GM23338 (cell line): ENCODE measurements at regions not wholly inside any gene's neighbourhood (a gene's known extent, or its start where the extent isn't known, plus 50 kb on each side); places are given as distances from the start of the nearest gene placed in this dataset.

Experiments
- ATAC-seq: fragments of 200-7000 bp; cut with Tn5 transposase; 3 replicates; pipeline ENCODE4 v1.9.1; 2020
- DNase-seq: peaks from one replicate; pipeline ENCODE4 v3.0.0-alpha.2; 2015; ENCODE audit warnings: low spot score
- H2AFZ ChIP-seq: fragments of 200-600 bp; sonication (generic); 2 replicates; pipeline ENCODE4 v1.8.0; 2016; ENCODE audit warnings: antibody characterized with exemption, mild to moderate bottlenecking, moderate library complexity
- H3F3A ChIP-seq: fragments of 200-600 bp; sonication (generic); replicated peaks from 2 replicates; pipeline ENCODE4 v1.8.0; 2017; ENCODE audit warnings: antibody characterized with exemption, mixed run types, low read depth
- H3K27ac ChIP-seq: fragments of 200-600 bp; sonication (generic); 2 replicates; pipeline ENCODE4 v1.6.1; 2016; ENCODE audit warnings: low read depth
- H3K27me3 ChIP-seq: fragments of 200-600 bp; sonication (generic); 2 replicates; pipeline ENCODE4 v1.8.0; 2016; ENCODE audit warnings: mild to moderate bottlenecking, mixed run types, moderate library complexity; ENCODE audit not compliant: insufficient read depth
- H3K36me3 ChIP-seq: fragments of 200-600 bp; sonication (generic); 2 replicates; pipeline ENCODE4 v1.8.0; 2016; ENCODE audit warnings: mild to moderate bottlenecking; ENCODE audit not compliant: insufficient read depth
- H3K4me1 ChIP-seq: fragments of 200-600 bp; sonication (generic); 2 replicates; pipeline ENCODE4 v1.8.0; 2016; ENCODE audit warnings: mild to moderate bottlenecking, moderate library complexity; ENCODE audit not compliant: insufficient read depth
- H3K4me2 ChIP-seq: fragments of 200-600 bp; sonication (generic); 2 replicates; pipeline ENCODE4 v1.7.1; 2017; ENCODE audit warnings: mixed run types
- H3K4me3 ChIP-seq: fragments of 200-600 bp; sonication (generic); 2 replicates; pipeline ENCODE4 v1.6.1; 2016; ENCODE audit warnings: mixed run types
- H3K79me2 ChIP-seq: fragments of 200-600 bp; sonication (generic); replicated peaks from 2 replicates; pipeline ENCODE4 v1.8.0; 2017; ENCODE audit warnings: mild to moderate bottlenecking; ENCODE audit not compliant: insufficient read depth
- H3K9me2 ChIP-seq: fragments of 200-600 bp; sonication (generic); 2 replicates; pipeline ENCODE4 v1.8.0; 2017; ENCODE audit not compliant: insufficient read depth
- H4K20me1 ChIP-seq: fragments of 200-600 bp; sonication (generic); replicated peaks from 2 replicates; pipeline ENCODE4 v1.8.0; 2017; ENCODE audit warnings: mild to moderate bottlenecking; ENCODE audit not compliant: insufficient read depth
- H3K27ac Mint-ChIP-seq: 2 replicates; pipeline ENCODE4 v1.8.0; 2020; ENCODE audit warnings: inconsistent platforms, mild to moderate bottlenecking, moderate library complexity, mixed read lengths
- H3K27me3 Mint-ChIP-seq: 3 replicates; pipeline ENCODE4 v1.8.0; 2022; ENCODE audit warnings: low read depth, mild to moderate bottlenecking, moderate library complexity, mixed read lengths, inconsistent platforms; ENCODE audit not compliant: insufficient read depth, poor library complexity
- H3K36me3 Mint-ChIP-seq: 3 replicates; pipeline ENCODE4 v1.8.0; 2021; ENCODE audit warnings: low read depth, mild to moderate bottlenecking, inconsistent platforms, moderate library complexity, mixed read lengths
- H3K4me1 Mint-ChIP-seq: 3 replicates; pipeline ENCODE4 v1.8.0; 2020; ENCODE audit warnings: mild to moderate bottlenecking, inconsistent platforms, mixed read lengths
- H3K4me3 Mint-ChIP-seq: 3 replicates; pipeline ENCODE4 v1.8.0; 2021; ENCODE audit warnings: moderate library complexity, mild to moderate bottlenecking, inconsistent platforms, mixed read lengths
- H3K9me3 Mint-ChIP-seq: 3 replicates; pipeline ENCODE4 v1.8.0; 2020; ENCODE audit warnings: moderate library complexity, mild to moderate bottlenecking, inconsistent platforms, mixed read lengths
- CREB1 ChIP-seq: fragments of 250-450 bp; sonication (Bioruptor Pico); IDR thresholded peaks from 2 replicates; pipeline ENCODE4 v1.5.0; 2020; ENCODE audit warnings: low read depth, mild to moderate bottlenecking, moderate library complexity
- EZH2 ChIP-seq: fragments of 200-600 bp; sonication (generic); IDR thresholded peaks from one replicate; pipeline ENCODE4 v1.8.0; 2017; ENCODE audit warnings: antibody characterized with exemption, mild to moderate bottlenecking, low read depth; ENCODE audit not compliant: unreplicated experiment
- EZH2phosphoT487 ChIP-seq: fragments of 200-600 bp; sonication (generic); IDR thresholded peaks from one replicate; pipeline ENCODE4 v1.8.1; 2018; ENCODE audit warnings: antibody characterized with exemption; ENCODE audit not compliant: unreplicated experiment
- JUNB ChIP-seq: IDR thresholded peaks from one replicate; pipeline ENCODE4 v1.6.1; 2016; ENCODE audit warnings: antibody characterized with exemption; ENCODE audit not compliant: unreplicated experiment
- NANOG ChIP-seq: IDR thresholded peaks from 2 replicates; pipeline ENCODE4 v1.6.1; 2016; ENCODE audit warnings: antibody characterized with exemption, borderline replicate concordance
- POLR2AphosphoS5 ChIP-seq: IDR thresholded peaks from 2 replicates; pipeline ENCODE4 v1.6.1; 2016; ENCODE audit warnings: antibody characterized with exemption, low read depth
- STAT1 ChIP-seq: IDR thresholded peaks from one replicate; pipeline ENCODE4 v1.6.1; 2016; ENCODE audit warnings: antibody characterized with exemption; ENCODE audit not compliant: unreplicated experiment
- ZNF114 ChIP-seq: fragments of 250-450 bp; sonication (Bioruptor Pico); IDR thresholded peaks from 2 replicates; pipeline ENCODE4 v1.5.0; 2020; ENCODE audit warnings: mild to moderate bottlenecking, moderate library complexity
- ZNF331 ChIP-seq: fragments of 250-450 bp; sonication (Bioruptor Pico); IDR thresholded peaks from 2 replicates; pipeline ENCODE4 v1.5.0; 2020; ENCODE audit warnings: low read depth, mild to moderate bottlenecking, moderate library complexity
- TF ChIP-seq, protein P1 (sequence below), 2 experiments: fragments of 200-600 bp in 1 of 2; sonication (generic) in 1 of 2; conservative IDR thresholded peaks; 2 replicates each; pipeline versions ENCODE4 v1.5.1 to v1.6.1; 2016 to 2017; ENCODE audit warnings: antibody characterized with exemption in 2 of 2, low read depth in 2 of 2, mild to moderate bottlenecking in 2 of 2, moderate library complexity in 1 of 2
- TF ChIP-seq, protein P2 (sequence below): IDR thresholded peaks from 2 replicates; pipeline ENCODE4 v1.6.1; 2016; ENCODE audit warnings: antibody characterized with exemption
- TF ChIP-seq, protein P3 (sequence below): IDR thresholded peaks from one replicate; pipeline ENCODE4 v1.6.1; 2018; ENCODE audit warnings: antibody characterized with exemption; ENCODE audit not compliant: unreplicated experiment
- TF ChIP-seq, protein P4 (sequence below): fragments of 250-450 bp; sonication (Bioruptor Pico); IDR thresholded peaks from 2 replicates; pipeline ENCODE4 v1.5.0; 2020; ENCODE audit warnings: mild to moderate bottlenecking, moderate library complexity

DNA sequence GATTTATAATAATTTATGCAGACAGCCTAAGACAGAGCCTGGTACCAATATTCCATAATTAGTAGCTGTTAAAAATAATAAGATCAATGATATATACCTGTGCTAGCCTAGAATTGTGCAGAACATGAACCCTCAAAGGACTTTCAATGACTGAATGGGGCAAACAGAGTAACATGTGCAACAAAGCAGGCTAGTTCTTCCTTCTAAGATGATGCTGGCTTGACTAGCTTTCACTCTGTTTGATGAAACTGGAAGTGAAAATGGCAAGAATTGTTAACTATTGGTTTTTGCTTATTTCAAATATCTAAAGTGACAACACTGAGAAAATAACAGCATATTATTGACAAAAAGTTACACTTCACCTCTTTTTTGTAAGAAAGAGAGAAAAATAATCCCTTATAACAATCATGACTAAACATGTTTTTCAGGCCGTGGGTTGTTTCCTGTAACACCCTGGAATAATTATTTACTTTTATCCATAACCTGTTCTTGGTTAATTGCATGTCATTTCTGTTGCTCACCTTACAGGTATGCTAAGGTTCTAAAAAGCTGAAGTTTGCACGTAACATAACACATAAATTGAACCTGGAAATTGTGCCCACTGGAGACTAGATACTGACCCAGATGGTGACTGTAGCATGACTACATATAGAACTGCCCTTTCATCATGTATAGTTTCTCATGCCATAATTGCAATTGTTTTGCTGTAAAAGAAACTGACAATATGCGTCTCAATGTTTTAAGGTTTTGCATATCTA is 108.7 kb downstream of the C18orf54 start:
- H3K27ac Mint-ChIP-seq = no peak overlapping the region

More for the DNA sequence above, 108.7 kb downstream of the C18orf54 start:
- H3K4me3 ChIP-seq = no peak overlapping the region
- Mint-ChIP-seq H3K9me3 (peaks cover 11% of the 10 kb centered on the region), H3K4me3 (no peak overlapping the region), H3K36me3 (peaks cover 4% of the 10 kb centered on the region), H3K4me1 (peaks cover 2% of the 10 kb centered on the region; the same call in 1 of the 3 replicates), H3K27me3 (peaks cover 2% of the 10 kb centered on the region)
- DNase-seq (no peak), ATAC-seq (no peak)
- TF ChIP-seq EZH2phosphoT487 = no peak
- TF ChIP-seq JUNB = no peak
- no peak for TF ChIP-seq POLR2AphosphoS5
- TF ChIP-seq, protein P1, sequence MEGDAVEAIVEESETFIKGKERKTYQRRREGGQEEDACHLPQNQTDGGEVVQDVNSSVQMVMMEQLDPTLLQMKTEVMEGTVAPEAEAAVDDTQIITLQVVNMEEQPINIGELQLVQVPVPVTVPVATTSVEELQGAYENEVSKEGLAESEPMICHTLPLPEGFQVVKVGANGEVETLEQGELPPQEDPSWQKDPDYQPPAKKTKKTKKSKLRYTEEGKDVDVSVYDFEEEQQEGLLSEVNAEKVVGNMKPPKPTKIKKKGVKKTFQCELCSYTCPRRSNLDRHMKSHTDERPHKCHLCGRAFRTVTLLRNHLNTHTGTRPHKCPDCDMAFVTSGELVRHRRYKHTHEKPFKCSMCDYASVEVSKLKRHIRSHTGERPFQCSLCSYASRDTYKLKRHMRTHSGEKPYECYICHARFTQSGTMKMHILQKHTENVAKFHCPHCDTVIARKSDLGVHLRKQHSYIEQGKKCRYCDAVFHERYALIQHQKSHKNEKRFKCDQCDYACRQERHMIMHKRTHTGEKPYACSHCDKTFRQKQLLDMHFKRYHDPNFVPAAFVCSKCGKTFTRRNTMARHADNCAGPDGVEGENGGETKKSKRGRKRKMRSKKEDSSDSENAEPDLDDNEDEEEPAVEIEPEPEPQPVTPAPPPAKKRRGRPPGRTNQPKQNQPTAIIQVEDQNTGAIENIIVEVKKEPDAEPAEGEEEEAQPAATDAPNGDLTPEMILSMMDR (conservative IDR thresholded peaks at IDR 0.05; ENCODE audit: low read depth in 2 of 2) = no peak
- no peak for TF ChIP-seq ZNF331 (CRISPR knock-in tag)
- TF ChIP-seq, protein P2, sequence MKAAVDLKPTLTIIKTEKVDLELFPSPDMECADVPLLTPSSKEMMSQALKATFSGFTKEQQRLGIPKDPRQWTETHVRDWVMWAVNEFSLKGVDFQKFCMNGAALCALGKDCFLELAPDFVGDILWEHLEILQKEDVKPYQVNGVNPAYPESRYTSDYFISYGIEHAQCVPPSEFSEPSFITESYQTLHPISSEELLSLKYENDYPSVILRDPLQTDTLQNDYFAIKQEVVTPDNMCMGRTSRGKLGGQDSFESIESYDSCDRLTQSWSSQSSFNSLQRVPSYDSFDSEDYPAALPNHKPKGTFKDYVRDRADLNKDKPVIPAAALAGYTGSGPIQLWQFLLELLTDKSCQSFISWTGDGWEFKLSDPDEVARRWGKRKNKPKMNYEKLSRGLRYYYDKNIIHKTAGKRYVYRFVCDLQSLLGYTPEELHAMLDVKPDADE = no peak
- TF ChIP-seq EZH2 = no peak
- TF ChIP-seq STAT1 = no peak
- TF ChIP-seq, protein P3, sequence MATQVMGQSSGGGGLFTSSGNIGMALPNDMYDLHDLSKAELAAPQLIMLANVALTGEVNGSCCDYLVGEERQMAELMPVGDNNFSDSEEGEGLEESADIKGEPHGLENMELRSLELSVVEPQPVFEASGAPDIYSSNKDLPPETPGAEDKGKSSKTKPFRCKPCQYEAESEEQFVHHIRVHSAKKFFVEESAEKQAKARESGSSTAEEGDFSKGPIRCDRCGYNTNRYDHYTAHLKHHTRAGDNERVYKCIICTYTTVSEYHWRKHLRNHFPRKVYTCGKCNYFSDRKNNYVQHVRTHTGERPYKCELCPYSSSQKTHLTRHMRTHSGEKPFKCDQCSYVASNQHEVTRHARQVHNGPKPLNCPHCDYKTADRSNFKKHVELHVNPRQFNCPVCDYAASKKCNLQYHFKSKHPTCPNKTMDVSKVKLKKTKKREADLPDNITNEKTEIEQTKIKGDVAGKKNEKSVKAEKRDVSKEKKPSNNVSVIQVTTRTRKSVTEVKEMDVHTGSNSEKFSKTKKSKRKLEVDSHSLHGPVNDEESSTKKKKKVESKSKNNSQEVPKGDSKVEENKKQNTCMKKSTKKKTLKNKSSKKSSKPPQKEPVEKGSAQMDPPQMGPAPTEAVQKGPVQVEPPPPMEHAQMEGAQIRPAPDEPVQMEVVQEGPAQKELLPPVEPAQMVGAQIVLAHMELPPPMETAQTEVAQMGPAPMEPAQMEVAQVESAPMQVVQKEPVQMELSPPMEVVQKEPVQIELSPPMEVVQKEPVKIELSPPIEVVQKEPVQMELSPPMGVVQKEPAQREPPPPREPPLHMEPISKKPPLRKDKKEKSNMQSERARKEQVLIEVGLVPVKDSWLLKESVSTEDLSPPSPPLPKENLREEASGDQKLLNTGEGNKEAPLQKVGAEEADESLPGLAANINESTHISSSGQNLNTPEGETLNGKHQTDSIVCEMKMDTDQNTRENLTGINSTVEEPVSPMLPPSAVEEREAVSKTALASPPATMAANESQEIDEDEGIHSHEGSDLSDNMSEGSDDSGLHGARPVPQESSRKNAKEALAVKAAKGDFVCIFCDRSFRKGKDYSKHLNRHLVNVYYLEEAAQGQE = no peak
- no peak for TF ChIP-seq ZNF114 (CRISPR knock-in tag)
- TF ChIP-seq, protein P4, sequence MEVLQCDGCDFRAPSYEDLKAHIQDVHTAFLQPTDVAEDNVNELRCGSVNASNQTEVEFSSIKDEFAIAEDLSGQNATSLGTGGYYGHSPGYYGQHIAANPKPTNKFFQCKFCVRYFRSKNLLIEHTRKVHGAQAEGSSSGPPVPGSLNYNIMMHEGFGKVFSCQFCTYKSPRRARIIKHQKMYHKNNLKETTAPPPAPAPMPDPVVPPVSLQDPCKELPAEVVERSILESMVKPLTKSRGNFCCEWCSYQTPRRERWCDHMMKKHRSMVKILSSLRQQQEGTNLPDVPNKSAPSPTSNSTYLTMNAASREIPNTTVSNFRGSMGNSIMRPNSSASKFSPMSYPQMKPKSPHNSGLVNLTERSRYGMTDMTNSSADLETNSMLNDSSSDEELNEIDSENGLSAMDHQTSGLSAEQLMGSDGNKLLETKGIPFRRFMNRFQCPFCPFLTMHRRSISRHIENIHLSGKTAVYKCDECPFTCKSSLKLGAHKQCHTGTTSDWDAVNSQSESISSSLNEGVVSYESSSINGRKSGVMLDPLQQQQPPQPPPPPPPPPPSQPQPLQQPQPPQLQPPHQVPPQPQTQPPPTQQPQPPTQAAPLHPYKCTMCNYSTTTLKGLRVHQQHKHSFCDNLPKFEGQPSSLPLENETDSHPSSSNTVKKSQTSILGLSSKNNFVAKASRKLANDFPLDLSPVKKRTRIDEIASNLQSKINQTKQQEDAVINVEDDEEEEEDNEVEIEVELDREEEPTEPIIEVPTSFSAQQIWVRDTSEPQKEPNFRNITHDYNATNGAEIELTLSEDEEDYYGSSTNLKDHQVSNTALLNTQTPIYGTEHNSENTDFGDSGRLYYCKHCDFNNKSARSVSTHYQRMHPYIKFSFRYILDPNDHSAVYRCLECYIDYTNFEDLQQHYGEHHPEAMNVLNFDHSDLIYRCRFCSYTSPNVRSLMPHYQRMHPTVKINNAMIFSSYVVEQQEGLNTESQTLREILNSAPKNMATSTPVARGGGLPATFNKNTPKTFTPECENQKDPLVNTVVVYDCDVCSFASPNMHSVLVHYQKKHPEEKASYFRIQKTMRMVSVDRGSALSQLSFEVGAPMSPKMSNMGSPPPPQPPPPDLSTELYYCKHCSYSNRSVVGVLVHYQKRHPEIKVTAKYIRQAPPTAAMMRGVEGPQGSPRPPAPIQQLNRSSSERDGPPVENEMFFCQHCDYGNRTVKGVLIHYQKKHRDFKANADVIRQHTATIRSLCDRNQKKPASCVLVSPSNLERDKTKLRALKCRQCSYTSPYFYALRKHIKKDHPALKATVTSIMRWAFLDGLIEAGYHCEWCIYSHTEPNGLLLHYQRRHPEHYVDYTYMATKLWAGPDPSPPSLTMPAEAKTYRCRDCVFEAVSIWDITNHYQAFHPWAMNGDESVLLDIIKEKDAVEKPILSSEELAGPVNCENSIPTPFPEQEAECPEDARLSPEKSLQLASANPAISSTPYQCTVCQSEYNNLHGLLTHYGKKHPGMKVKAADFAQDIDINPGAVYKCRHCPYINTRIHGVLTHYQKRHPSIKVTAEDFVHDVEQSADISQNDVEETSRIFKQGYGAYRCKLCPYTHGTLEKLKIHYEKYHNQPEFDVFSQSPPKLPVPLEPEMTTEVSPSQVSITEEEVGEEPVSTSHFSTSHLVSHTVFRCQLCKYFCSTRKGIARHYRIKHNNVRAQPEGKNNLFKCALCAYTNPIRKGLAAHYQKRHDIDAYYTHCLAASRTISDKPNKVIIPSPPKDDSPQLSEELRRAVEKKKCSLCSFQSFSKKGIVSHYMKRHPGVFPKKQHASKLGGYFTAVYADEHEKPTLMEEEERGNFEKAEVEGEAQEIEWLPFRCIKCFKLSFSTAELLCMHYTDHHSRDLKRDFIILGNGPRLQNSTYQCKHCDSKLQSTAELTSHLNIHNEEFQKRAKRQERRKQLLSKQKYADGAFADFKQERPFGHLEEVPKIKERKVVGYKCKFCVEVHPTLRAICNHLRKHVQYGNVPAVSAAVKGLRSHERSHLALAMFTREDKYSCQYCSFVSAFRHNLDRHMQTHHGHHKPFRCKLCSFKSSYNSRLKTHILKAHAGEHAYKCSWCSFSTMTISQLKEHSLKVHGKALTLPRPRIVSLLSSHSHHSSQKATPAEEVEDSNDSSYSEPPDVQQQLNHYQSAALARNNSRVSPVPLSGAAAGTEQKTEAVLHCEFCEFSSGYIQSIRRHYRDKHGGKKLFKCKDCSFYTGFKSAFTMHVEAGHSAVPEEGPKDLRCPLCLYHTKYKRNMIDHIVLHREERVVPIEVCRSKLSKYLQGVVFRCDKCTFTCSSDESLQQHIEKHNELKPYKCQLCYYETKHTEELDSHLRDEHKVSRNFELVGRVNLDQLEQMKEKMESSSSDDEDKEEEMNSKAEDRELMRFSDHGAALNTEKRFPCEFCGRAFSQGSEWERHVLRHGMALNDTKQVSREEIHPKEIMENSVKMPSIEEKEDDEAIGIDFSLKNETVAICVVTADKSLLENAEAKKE (CRISPR knock-in tag) = no peak
- no peak for TF ChIP-seq NANOG
- no peak for TF ChIP-seq CREB1 (CRISPR knock-in tag)
- H3K4me1 ChIP-seq = no peaks in the 10 kb centered on the region
- H3K36me3 ChIP-seq = no peaks in the 10 kb centered on the region
- H3K27me3 ChIP-seq = no peaks in the 10 kb centered on the region
- no peak overlapping the region for H3K4me2 ChIP-seq
- no peaks in the 10 kb centered on the region for H3F3A ChIP-seq
- H3K27ac ChIP-seq = no peak overlapping the region
- no peaks in the 10 kb centered on the region for H3K79me2 ChIP-seq
- H2AFZ ChIP-seq = no peak overlapping the region
- no peaks in the 10 kb centered on the region for H4K20me1 ChIP-seq
- 0 out of 2 replicates have a peak, but pooled peaks cover 3% of the 10 kb centered on the region for H3K9me2 ChIP-seq
